HepG2 (cell line): ENCODE measurements at regions not wholly inside any gene's neighbourhood (a gene's known extent, or its start where the extent isn't known, plus 50 kb on each side); places are given as distances from the start of the nearest gene placed in this dataset.

Experiments used
- ATAC-seq: fragments of 200-7000 bp; cut with Tn5 transposase; 3 replicates; pipeline ENCODE4 v1.9.1; 2020; ENCODE audit warnings: mild to moderate bottlenecking, moderate library complexity
- BruUV-seq: library from RNA; stranded (reverse); fragments of 400-500 nt; replicated peaks from 2 replicates; lab custom pipeline; 2021; lab: Mats Ljungman, UMichigan
- CTCF ChIA-PET: fragments of 300-600 bp; formaldehyde crosslinking; extraction: SDS; loops from one replicate; lab custom pipeline; 2021; ENCODE audit warnings: low total read pairs, inconsistent platforms, low intra/inter-chr PET ratio; lab: Yijun Ruan, JAX
- POLR2A ChIA-PET: fragments of 350-600 bp; sonication (Branson Sonifier 250); formaldehyde crosslinking; loops from one replicate; lab custom pipeline; 2020; ENCODE audit warnings: antibody characterized with exemption, inconsistent platforms; lab: Yijun Ruan, JAX
- DNase-seq: peaks from one replicate; pipeline ENCODE4 v3.0.0-alpha.2; 2015; ENCODE audit warnings: low spot score
- FAIRE-seq: peaks from 3 replicates; lab custom pipeline; 2011; peaks lifted over from hg19 to GRCh38; lab: Jason Lieb, UNC
- H2AFZ ChIP-seq: one replicate; pipeline ENCODE4 v1.6.1; 2011; ENCODE audit warnings: low read length, inconsistent platforms
- H3K27ac ChIP-seq: fragments of 300-600 bp; 3 replicates; pipeline ENCODE4 v1.8.0; 2011; ENCODE audit warnings: mixed run types, mild to moderate bottlenecking, mixed read lengths, low read length, inconsistent platforms; ENCODE audit not compliant: insufficient read depth; ENCODE audit errors: extremely low read length
- H3K27me3 ChIP-seq, 2 experiments: fragments of 200-600 bp in 1 of 2; 2 replicates in 1 of 2; 3 replicates in 1 of 2; pipeline versions ENCODE4 v1.6.0 to v1.8.0; 2011; ENCODE audit warnings: low read length in 2 of 2, mild to moderate bottlenecking in 2 of 2, moderate library complexity in 2 of 2, inconsistent platforms in 1 of 2; ENCODE audit not compliant: insufficient read depth in 2 of 2, control insufficient read depth in 1 of 2
- H3K36me3 ChIP-seq, 2 experiments: fragments of 200-600 bp in 1 of 2; replicated peaks in 1 of 2; 2 replicates in 1 of 2; 3 replicates in 1 of 2; pipeline versions ENCODE4 v1.5.1 to v1.8.0; 2011; ENCODE audit warnings: low read length in 2 of 2, inconsistent platforms in 1 of 2; ENCODE audit not compliant: insufficient read depth in 2 of 2, control insufficient read depth in 1 of 2
- H3K4me1 ChIP-seq: 2 replicates; pipeline ENCODE4 v1.5.1; 2012; ENCODE audit warnings: low read length, inconsistent platforms; ENCODE audit not compliant: insufficient read depth
- H3K4me2 ChIP-seq: 2 replicates; pipeline ENCODE4 v1.6.0; 2011; ENCODE audit warnings: low read depth, low read length, inconsistent platforms
- H3K4me3 ChIP-seq, 3 experiments: fragments of 200-600 bp in 1 of 3; sonication (generic), shearing (Covaris generic) in 1 of 3; replicated peaks in 1 of 3; 2 replicates each; pipeline ENCODE4 v1.5.1; 2011 to 2016; ENCODE audit warnings: low read length in 3 of 3, inconsistent platforms in 2 of 3, low read depth in 2 of 3, mild to moderate bottlenecking in 2 of 3, control low read depth in 1 of 3, mixed read lengths in 1 of 3; ENCODE audit not compliant: insufficient read depth in 1 of 3
- H3K79me2 ChIP-seq: one replicate; pipeline ENCODE4 v1.6.1; 2011; ENCODE audit warnings: low read length, inconsistent platforms; ENCODE audit not compliant: insufficient read depth
- H3K9ac ChIP-seq: 2 replicates; pipeline ENCODE4 v1.6.0; 2011; ENCODE audit warnings: mild to moderate bottlenecking, low read depth, low read length, inconsistent platforms; ENCODE audit not compliant: insufficient read depth
- H3K9me3 ChIP-seq: 2 replicates; pipeline ENCODE4 v1.5.1; 2012; ENCODE audit warnings: mild to moderate bottlenecking, low read length
- H4K20me1 ChIP-seq: 2 replicates; pipeline ENCODE4 v1.6.0; 2011; ENCODE audit warnings: inconsistent platforms, mild to moderate bottlenecking, low read length, moderate library complexity; ENCODE audit not compliant: insufficient read depth
- RBM22 ChIP-seq: fragments of 200-400 bp; formaldehyde crosslinking; optimal IDR thresholded peaks from 2 replicates; pipeline ENCODE3; 2017; ENCODE audit warnings: mild to moderate bottlenecking, low read length, moderate library complexity
- U2AF2 ChIP-seq: fragments of 200-400 bp; formaldehyde crosslinking; IDR thresholded peaks from 2 replicates; pipeline ENCODE4 v1.6.1; 2017; ENCODE audit warnings: low read depth, mild to moderate bottlenecking, low read length
- ZNF468 ChIP-seq: sonication (generic); formaldehyde crosslinking; IDR thresholded peaks from 2 replicates; pipeline ENCODE4 v1.8.0; 2022; ENCODE audit warnings: mild to moderate bottlenecking, moderate library complexity, missing genetic modification reagents
- ZNF543 ChIP-seq: sonication (generic); formaldehyde crosslinking; IDR thresholded peaks from 2 replicates; pipeline ENCODE4 v1.4.0; 2020; ENCODE audit warnings: mild to moderate bottlenecking, missing genetic modification reagents
- ZNF660 ChIP-seq: sonication (generic); formaldehyde crosslinking; IDR thresholded peaks from 2 replicates; pipeline ENCODE4 v1.5.1; 2020; ENCODE audit warnings: mild to moderate bottlenecking, low read depth, missing genetic modification reagents, borderline replicate concordance
- WGBS: methylation state at CpG from one replicate; pipeline ENCODE4 v1.1.6; 2017; ENCODE audit warnings: low lambda C conversion rate; 5-methylcytosine and 5-hydroxymethylcytosine counted together
- in situ Hi-C: cut with HindIII; loops from 2 replicates; pipeline ENCODE4 v1.10.0; 2017; ENCODE audit warnings: low pct_unique_long_range_greater_than_20kb; ENCODE audit not compliant: extremely low pct_ligation_motif_present
- intact Hi-C: fragments of 100-400 bp; cut with micrococcal nuclease; formaldehyde crosslinking; loops from one replicate; pipeline ENCODE4 v1.10.0; 2022; ENCODE audit not compliant: unreplicated experiment
- TF ChIP-seq, protein P1 (sequence below): sonication (generic); formaldehyde crosslinking; IDR thresholded peaks from 2 replicates; pipeline ENCODE4 v1.8.1; 2023; ENCODE audit warnings: mild to moderate bottlenecking, missing genetic modification reagents
- TF ChIP-seq, protein P2 (sequence below): sonication (generic); formaldehyde crosslinking; IDR thresholded peaks from 2 replicates; pipeline ENCODE4 v1.8.1; 2023; ENCODE audit warnings: missing genetic modification reagents, mild to moderate bottlenecking, borderline replicate concordance
- TF ChIP-seq, protein P3 (sequence below): conservative IDR thresholded peaks from 2 replicates; pipeline ENCODE4 v1.6.1; 2018; ENCODE audit warnings: missing genetic modification reagents

DNA sequence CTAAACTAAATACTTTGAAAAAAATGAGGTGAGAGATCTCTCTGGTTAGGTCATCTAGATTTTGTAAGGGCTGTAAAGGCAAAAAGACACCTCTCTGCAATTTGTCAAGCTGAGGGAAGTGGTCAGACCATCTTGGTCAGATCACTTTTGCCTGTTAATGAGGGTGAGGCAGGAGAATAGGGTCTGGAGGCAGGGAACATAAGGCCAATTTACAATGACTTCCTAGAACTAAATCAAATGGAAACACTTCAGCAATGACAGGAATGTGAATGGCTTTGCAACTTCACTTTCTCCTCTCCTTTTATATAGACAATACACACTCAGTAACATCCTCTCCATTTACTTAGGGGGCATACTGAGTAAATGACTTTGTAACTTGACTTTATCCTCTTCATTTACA is 1653.4 kb downstream of the SLITRK5 start:
- H4K20me1 ChIP-seq: no peaks in the 10 kb centered on the region
- H3K27ac ChIP-seq: no peak overlapping the region
- H3K4me1 ChIP-seq: no peaks in the 10 kb centered on the region
- no peak for DNase-seq
- H3K4me3 ChIP-seq: no peak overlapping the region
- no peaks in the 10 kb centered on the region for H3K36me3 ChIP-seq
- no peak for FAIRE-seq
- no peaks in the 10 kb centered on the region for H3K79me2 ChIP-seq
- POLR2A ChIA-PET: no interaction called here
- CTCF ChIA-PET: no interaction called here
- H3K9me3 ChIP-seq: no peaks in the 10 kb centered on the region
- no peak for TF ChIP-seq ZNF468 (CRISPR knock-in tag)
- no peak for TF ChIP-seq ZNF660 (CRISPR knock-in tag)
- no peak for TF ChIP-seq ZNF543
- in situ Hi-C loops (no loop called here), intact Hi-C loops (no loop called here)
- BruUV-seq: no TSS peak
- H3K4me2 ChIP-seq: no peak overlapping the region
- ATAC-seq: no peak
- no peak overlapping the region for H3K9ac ChIP-seq
- no peak overlapping the region for H2AFZ ChIP-seq
- no peaks in the 10 kb centered on the region for H3K27me3 ChIP-seq

DNA sequence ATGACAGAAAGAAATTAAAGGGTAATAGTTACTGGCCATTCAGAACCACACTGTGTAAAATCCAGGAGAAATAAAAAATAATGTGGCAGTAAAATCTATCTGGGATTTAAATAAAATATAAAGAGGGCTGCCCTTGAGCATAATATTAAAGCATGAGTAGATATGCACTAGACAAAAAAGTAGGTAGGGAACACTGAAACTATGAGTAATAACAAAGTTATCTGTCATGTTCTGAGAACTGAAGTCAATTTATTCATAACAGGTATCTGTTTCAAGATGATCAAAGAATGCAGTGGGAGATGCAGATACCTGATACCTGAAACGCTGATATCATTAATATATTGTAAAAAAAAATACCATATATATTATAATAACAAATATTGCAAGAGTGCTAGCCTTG is 1672.0 kb downstream of the SLITRK5 start:
- no peak for DNase-seq
- CTCF ChIA-PET: no interaction called here
- no peaks in the 10 kb centered on the region for H4K20me1 ChIP-seq
- no peaks in the 10 kb centered on the region for H3K79me2 ChIP-seq
- H3K9ac ChIP-seq: no peak overlapping the region
- BruUV-seq: no TSS peak
- no peak overlapping the region for H3K27ac ChIP-seq
- H3K4me2 ChIP-seq: no peak overlapping the region
- in situ Hi-C loops: no loop called here
- TF ChIP-seq, protein P1, sequence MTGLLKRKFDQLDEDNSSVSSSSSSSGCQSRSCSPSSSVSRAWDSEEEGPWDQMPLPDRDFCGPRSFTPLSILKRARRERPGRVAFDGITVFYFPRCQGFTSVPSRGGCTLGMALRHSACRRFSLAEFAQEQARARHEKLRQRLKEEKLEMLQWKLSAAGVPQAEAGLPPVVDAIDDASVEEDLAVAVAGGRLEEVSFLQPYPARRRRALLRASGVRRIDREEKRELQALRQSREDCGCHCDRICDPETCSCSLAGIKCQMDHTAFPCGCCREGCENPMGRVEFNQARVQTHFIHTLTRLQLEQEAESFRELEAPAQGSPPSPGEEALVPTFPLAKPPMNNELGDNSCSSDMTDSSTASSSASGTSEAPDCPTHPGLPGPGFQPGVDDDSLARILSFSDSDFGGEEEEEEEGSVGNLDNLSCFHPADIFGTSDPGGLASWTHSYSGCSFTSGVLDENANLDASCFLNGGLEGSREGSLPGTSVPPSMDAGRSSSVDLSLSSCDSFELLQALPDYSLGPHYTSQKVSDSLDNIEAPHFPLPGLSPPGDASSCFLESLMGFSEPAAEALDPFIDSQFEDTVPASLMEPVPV (CRISPR knock-in tag): no peak
- TF ChIP-seq RBM22: no peak
- no peak for TF ChIP-seq U2AF2
- TF ChIP-seq, protein P2, sequence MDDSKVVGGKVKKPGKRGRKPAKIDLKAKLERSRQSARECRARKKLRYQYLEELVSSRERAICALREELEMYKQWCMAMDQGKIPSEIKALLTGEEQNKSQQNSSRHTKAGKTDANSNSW (CRISPR knock-in tag): no peak
- TF ChIP-seq, protein P3, sequence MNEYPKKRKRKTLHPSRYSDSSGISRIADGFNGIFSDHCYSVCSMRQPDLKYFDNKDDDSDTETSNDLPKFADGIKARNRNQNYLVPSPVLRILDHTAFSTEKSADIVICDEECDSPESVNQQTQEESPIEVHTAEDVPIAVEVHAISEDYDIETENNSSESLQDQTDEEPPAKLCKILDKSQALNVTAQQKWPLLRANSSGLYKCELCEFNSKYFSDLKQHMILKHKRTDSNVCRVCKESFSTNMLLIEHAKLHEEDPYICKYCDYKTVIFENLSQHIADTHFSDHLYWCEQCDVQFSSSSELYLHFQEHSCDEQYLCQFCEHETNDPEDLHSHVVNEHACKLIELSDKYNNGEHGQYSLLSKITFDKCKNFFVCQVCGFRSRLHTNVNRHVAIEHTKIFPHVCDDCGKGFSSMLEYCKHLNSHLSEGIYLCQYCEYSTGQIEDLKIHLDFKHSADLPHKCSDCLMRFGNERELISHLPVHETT (CRISPR knock-in tag): no peak
- TF ChIP-seq, all 625 proteins: peak for 0
- POLR2A ChIA-PET: no interaction called here
- 3% methylated on average over 1 of the region's 1 CpG for WGBS
- Histone ChIP-seq H3K36me3 (no peaks in the 10 kb centered on the region), H2AFZ (no peak overlapping the region), H3K27me3 (no peaks in the 10 kb centered on the region), H3K4me1 (no peaks in the 10 kb centered on the region), H3K4me3 (no peak overlapping the region), H3K9me3 (no peaks in the 10 kb centered on the region)
- ATAC-seq: no peak
- intact Hi-C loops: no loop called here
- FAIRE-seq: no peak
